ENCODE measurements at regions not wholly inside any gene's neighbourhood (a gene's known extent, or its start where the extent isn't known, plus 50 kb on each side); places are given as distances from the start of the nearest gene placed in this dataset.

GRCh38 chr2:204491528-204491927, 53.7 kb upstream of the PARD3B start:
- TF ChIP-seq CTCF (IDR thresholded peaks at IDR 0.05) (no peak), POLR2A (IDR thresholded peaks at IDR 0.05) (no peak)
